Trophoblast cell (in vitro differentiated cells and primary cell): ENCODE measurements at regions not wholly inside any gene's neighbourhood (a gene's known extent, or its start where the extent isn't known, plus 50 kb on each side); places are given as distances from the start of the nearest gene placed in this dataset.

ENCODE experiments used
- DNase-seq, 2 donors: peaks; one replicate each; pipeline ENCODE4 v3.0.0-alpha.2; 2016
- H2AFZ ChIP-seq: 2 replicates; pipeline ENCODE4 v1.6.1; 2013; ENCODE audit warnings: low read length, moderate library complexity, mild to moderate bottlenecking; ENCODE audit not compliant: insufficient read depth, poor library complexity
- H2AK5ac ChIP-seq: 2 replicates; pipeline ENCODE4 v1.6.1; 2013; ENCODE audit warnings: mild to moderate bottlenecking, low read length
- H2BK120ac ChIP-seq: 2 replicates; pipeline ENCODE4 v1.6.1; 2013; ENCODE audit warnings: low read length, mild to moderate bottlenecking, moderate library complexity; ENCODE audit not compliant: insufficient read depth, poor library complexity
- H2BK12ac ChIP-seq: 2 replicates; pipeline ENCODE4 v1.6.1; 2013; ENCODE audit warnings: mild to moderate bottlenecking, low read length, moderate library complexity
- H2BK5ac ChIP-seq: 2 replicates; pipeline ENCODE4 v1.6.1; 2013; ENCODE audit warnings: low read length, low read depth, moderate library complexity, mild to moderate bottlenecking; ENCODE audit not compliant: poor library complexity
- H3K14ac ChIP-seq: 2 replicates; pipeline ENCODE4 v1.6.1; 2013; ENCODE audit warnings: mild to moderate bottlenecking, low read length
- H3K18ac ChIP-seq: 2 replicates; pipeline ENCODE4 v1.6.1; 2013; ENCODE audit warnings: mild to moderate bottlenecking, low read length
- H3K23ac ChIP-seq: 2 replicates; pipeline ENCODE4 v1.6.1; 2013; ENCODE audit warnings: low read length
- H3K27ac ChIP-seq: 2 replicates; pipeline ENCODE4 v1.5.1; 2013; ENCODE audit warnings: low read depth, mild to moderate bottlenecking, inconsistent platforms, low read length, moderate library complexity
- H3K27me3 ChIP-seq: 2 replicates; pipeline ENCODE4 v1.6.1; 2013; ENCODE audit warnings: inconsistent platforms, mild to moderate bottlenecking, low read length, moderate library complexity; ENCODE audit not compliant: insufficient read depth
- H3K36me3 ChIP-seq, 2 experiments: 1 replicate in 1 of 2; 2 replicates in 1 of 2; pipeline ENCODE4 v1.6.1; 2013; ENCODE audit warnings: low read length in 2 of 2, mild to moderate bottlenecking in 2 of 2, moderate library complexity in 1 of 2; ENCODE audit not compliant: insufficient read depth in 2 of 2, control insufficient read depth in 1 of 2
- H3K4ac ChIP-seq: 2 replicates; pipeline ENCODE4 v1.6.1; 2013; ENCODE audit warnings: low read depth, mild to moderate bottlenecking, low read length, moderate library complexity
- H3K4me1 ChIP-seq, 2 experiments: 1 replicate in 1 of 2; 2 replicates in 1 of 2; pipeline ENCODE4 v1.6.1; 2013; ENCODE audit warnings: low read length in 2 of 2, mild to moderate bottlenecking in 2 of 2, moderate library complexity in 1 of 2; ENCODE audit not compliant: insufficient read depth in 2 of 2, control insufficient read depth in 1 of 2
- H3K4me2 ChIP-seq: 2 replicates; pipeline ENCODE4 v1.6.1; 2013; ENCODE audit warnings: inconsistent platforms, mild to moderate bottlenecking, low read length, moderate library complexity
- H3K4me3 ChIP-seq: 2 replicates; pipeline ENCODE4 v1.5.1; 2013; ENCODE audit warnings: mild to moderate bottlenecking, low read depth, low read length, inconsistent platforms
- H3K79me1 ChIP-seq: one replicate; pipeline ENCODE4 v1.6.1; 2013; ENCODE audit warnings: low read length
- H3K79me2 ChIP-seq: 2 replicates; pipeline ENCODE4 v1.6.1; 2013; ENCODE audit warnings: low read length, mild to moderate bottlenecking; ENCODE audit not compliant: control insufficient read depth, insufficient read depth, poor library complexity
- H3K9ac ChIP-seq: 2 replicates; pipeline ENCODE4 v1.6.1; 2013; ENCODE audit warnings: mild to moderate bottlenecking, low read length
- H3K9me3 ChIP-seq: 2 replicates; pipeline ENCODE4 v1.6.1; 2013; ENCODE audit warnings: low read depth, mild to moderate bottlenecking, control low read depth, inconsistent platforms, low read length; ENCODE audit not compliant: insufficient read depth
- H4K12ac ChIP-seq: 2 replicates; pipeline ENCODE4 v1.6.1; 2013; ENCODE audit warnings: low read depth, mild to moderate bottlenecking, low read length, moderate library complexity
- H4K8ac ChIP-seq: 2 replicates; pipeline ENCODE4 v1.6.1; 2013; ENCODE audit warnings: low read depth, mild to moderate bottlenecking, low read length, moderate library complexity
- H4K91ac ChIP-seq: one replicate; pipeline ENCODE4 v1.6.1; 2013; ENCODE audit warnings: low read depth, mild to moderate bottlenecking, low read length, moderate library complexity
- WGBS: extraction: QIAGEN DNeasy Blood & Tissue Kit; methylation state at CpG from one replicate; pipeline ENCODE4 v1.1.7; 2013; ENCODE audit warnings: missing lambda C conversion rate; ENCODE audit not compliant: insufficient read length, insufficient coverage; ENCODE audit errors: extremely low coverage; 5-methylcytosine and 5-hydroxymethylcytosine counted together

GRCh38 chr5:143534761-143535154 lies 131.3 kb upstream of the NR3C1 start:
- Histone ChIP-seq H2AFZ (no peak overlapping the region), H4K8ac (no peak overlapping the region), H3K27me3 (no peaks in the 10 kb centered on the region), H3K4me1 (peaks cover 4 to 5% of the 10 kb centered on the region in 2 experiments), H3K4ac (no peak overlapping the region), H4K12ac (no peak overlapping the region), H2BK5ac (no peak overlapping the region), H3K23ac (no peak overlapping the region), H3K79me2 (no peaks in the 10 kb centered on the region), H3K18ac (no peak overlapping the region), H3K9me3 (no peaks in the 10 kb centered on the region), H3K36me3 (no peaks in the 10 kb centered on the region), H3K14ac (no peak overlapping the region), H3K79me1 (no peaks in the 10 kb centered on the region), H3K4me3 (no peak overlapping the region), H3K9ac (no peak overlapping the region), H2AK5ac (no peak overlapping the region), H4K91ac (no peak overlapping the region), H2BK12ac (no peak overlapping the region), H3K4me2 (no peak overlapping the region), H3K27ac (no peak overlapping the region), H2BK120ac (no peak overlapping the region)
- no CpG with 5 or more reads among the region's 6 CpGs for WGBS
- no peak for DNase-seq

DNA sequence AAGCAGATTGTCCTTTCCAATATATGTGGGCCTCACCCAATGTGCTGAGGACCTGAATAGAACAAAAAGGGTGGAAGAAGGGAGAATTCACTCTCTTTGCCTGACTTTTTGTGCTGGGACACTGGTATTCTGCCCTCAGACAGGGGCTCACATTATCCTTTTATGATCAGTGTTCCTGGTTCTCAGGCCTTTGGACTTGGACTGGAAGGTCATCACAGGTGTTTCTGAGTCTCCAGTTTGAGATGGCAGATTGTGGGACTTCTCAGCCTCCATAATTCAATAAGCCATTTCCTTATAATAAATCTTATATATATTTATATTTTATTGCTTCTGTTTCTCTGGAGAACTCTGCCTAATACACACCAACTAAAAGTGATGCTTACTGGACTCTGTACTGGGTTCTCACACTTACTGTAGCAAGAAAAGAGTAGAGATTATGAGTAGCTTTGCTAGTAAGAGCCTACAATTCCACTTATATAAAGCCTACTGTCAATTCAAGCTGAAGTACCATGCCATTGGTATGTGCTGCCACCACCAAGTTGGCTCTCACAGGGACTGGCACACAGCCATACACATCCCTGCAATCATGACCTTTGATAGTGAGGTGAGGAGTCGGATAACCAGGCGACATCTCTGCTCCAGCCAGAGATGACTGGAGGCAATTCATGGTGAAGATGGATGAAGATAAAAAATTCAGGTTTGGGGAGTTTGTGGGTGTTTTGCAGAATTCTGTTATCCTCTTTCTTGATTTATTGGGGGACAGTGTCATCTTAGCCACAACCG lies 130.7 kb upstream of the NR3C1 start:
- peak overlapping the region; percentile 55 for H3K4me3 ChIP-seq
- H3K79me1 ChIP-seq = no peaks in the 10 kb centered on the region
- H3K9me3 ChIP-seq = no peaks in the 10 kb centered on the region
- no peaks in the 10 kb centered on the region for H3K79me2 ChIP-seq
- WGBS = no CpG with 5 or more reads among the region's 3 CpGs
- H3K4me2 ChIP-seq = no peak overlapping the region
- H4K12ac ChIP-seq = no peak overlapping the region
- peaks cover 4 to 5% of the 10 kb centered on the region in 2 experiments for H3K4me1 ChIP-seq
- no peak overlapping the region for H2BK5ac ChIP-seq
- no peak overlapping the region for H3K9ac ChIP-seq
- no peak overlapping the region for H3K4ac ChIP-seq
- H3K27me3 ChIP-seq = no peaks in the 10 kb centered on the region
- no peak overlapping the region for H3K18ac ChIP-seq
- no peak overlapping the region for H4K91ac ChIP-seq
- no peak overlapping the region for H2BK12ac ChIP-seq
- H3K23ac ChIP-seq = no peak overlapping the region
- no peak overlapping the region for H2AK5ac ChIP-seq
- no peak overlapping the region for H3K27ac ChIP-seq
- no peak for DNase-seq
- no peak overlapping the region for H2BK120ac ChIP-seq
- no peaks in the 10 kb centered on the region for H3K36me3 ChIP-seq
- no peak overlapping the region for H3K14ac ChIP-seq
- H2AFZ ChIP-seq = no peak overlapping the region
- no peak overlapping the region for H4K8ac ChIP-seq

GRCh38 chr5:143533475-143533874 lies 130.0 kb upstream of the NR3C1 start:
- Histone ChIP-seq H4K91ac (no peak overlapping the region), H3K18ac (no peak overlapping the region), H3K4ac (no peak overlapping the region), H3K36me3 (no peaks in the 10 kb centered on the region), H2BK12ac (no peak overlapping the region), H2AFZ (no peak overlapping the region), H3K4me1 (peaks cover 4 to 5% of the 10 kb centered on the region in 2 experiments), H4K8ac (no peak overlapping the region), H3K79me1 (no peaks in the 10 kb centered on the region), H3K4me2 (no peak overlapping the region), H3K9ac (no peak overlapping the region), H2BK120ac (no peak overlapping the region), H2BK5ac (no peak overlapping the region), H3K4me3 (no peak overlapping the region), H3K23ac (no peak overlapping the region), H3K27me3 (no peaks in the 10 kb centered on the region), H3K9me3 (no peaks in the 10 kb centered on the region), H3K14ac (no peak overlapping the region), H2AK5ac (no peak overlapping the region), H4K12ac (no peak overlapping the region), H3K27ac (no peak overlapping the region), H3K79me2 (no peaks in the 10 kb centered on the region)
- DNase-seq = no peak
- no CpG with 5 or more reads among the region's 3 CpGs for WGBS

- Histone ChIP-seq H2AK5ac (no peak overlapping the region), H4K91ac (no peak overlapping the region), H3K4ac (no peak overlapping the region), H3K36me3 (no peaks in the 10 kb centered on the region), H3K79me2 (no peaks in the 10 kb centered on the region), H2BK120ac (no peak overlapping the region), H3K27me3 (no peaks in the 10 kb centered on the region), H2AFZ (no peak overlapping the region), H2BK12ac (peak overlapping the region; percentile 35), H3K14ac (no peak overlapping the region), H3K79me1 (no peaks in the 10 kb centered on the region), H3K27ac (no peak overlapping the region), H3K9ac (no peak overlapping the region), H3K4me2 (no peak overlapping the region), H3K23ac (no peak overlapping the region), H3K9me3 (no peaks in the 10 kb centered on the region), H2BK5ac (no peak overlapping the region), H3K18ac (no peak overlapping the region), H3K4me1 (no peaks in the 10 kb centered on the region), H4K12ac (no peak overlapping the region), H3K4me3 (no peak overlapping the region), H4K8ac (no peak overlapping the region)
- no peak for DNase-seq
- no CpG with 5 or more reads among the region's 4 CpGs for whole genome bisulfite sequencing
Measured at GRCh38 chr5:143527808-143528207, 124.3 kb upstream of the NR3C1 start.
